Mucosa of rectum (tissue), 2 donors: ENCODE measurements at regions not wholly inside any gene's neighbourhood (a gene's known extent, or its start where the extent isn't known, plus 50 kb on each side); places are given as distances from the start of the nearest gene placed in this dataset.

Source experiments
- H3K27ac ChIP-seq, 2 donors: one replicate each; pipeline ENCODE4 v1.7.0; 2013; ENCODE audit warnings: inconsistent platforms in 2 of 2, low read depth in 2 of 2, low read length in 2 of 2
- H3K27me3 ChIP-seq, 2 donors: one replicate each; pipeline ENCODE4 v1.7.0; 2013; ENCODE audit warnings: low read length in 2 of 2; ENCODE audit not compliant: control insufficient read depth in 2 of 2, insufficient read depth in 2 of 2
- H3K36me3 ChIP-seq, 2 donors: one replicate each; pipeline ENCODE4 v1.7.0; 2013; ENCODE audit warnings: low read length in 2 of 2; ENCODE audit not compliant: control insufficient read depth in 2 of 2, insufficient read depth in 2 of 2
- H3K4me1 ChIP-seq, 2 donors: one replicate each; pipeline ENCODE4 v1.7.0; 2013; ENCODE audit warnings: low read length in 2 of 2, mild to moderate bottlenecking in 1 of 2; ENCODE audit not compliant: control insufficient read depth in 2 of 2, insufficient read depth in 2 of 2
- H3K4me3 ChIP-seq, 2 donors: one replicate each; pipeline ENCODE4 v1.7.0; 2013; ENCODE audit warnings: low read length in 2 of 2
- H3K9ac ChIP-seq, 2 donors: one replicate each; pipeline ENCODE4 v1.7.0; 2013; ENCODE audit warnings: low read length in 2 of 2, low read depth in 1 of 2, mild to moderate bottlenecking in 1 of 2
- H3K9me3 ChIP-seq, 2 donors: one replicate each; pipeline ENCODE4 v1.7.0; 2013; ENCODE audit warnings: low read length in 2 of 2; ENCODE audit not compliant: control insufficient read depth in 2 of 2
- donor health status: healthy.
- donor health status: Normal muscosa, but diverticular disease.

DNA sequence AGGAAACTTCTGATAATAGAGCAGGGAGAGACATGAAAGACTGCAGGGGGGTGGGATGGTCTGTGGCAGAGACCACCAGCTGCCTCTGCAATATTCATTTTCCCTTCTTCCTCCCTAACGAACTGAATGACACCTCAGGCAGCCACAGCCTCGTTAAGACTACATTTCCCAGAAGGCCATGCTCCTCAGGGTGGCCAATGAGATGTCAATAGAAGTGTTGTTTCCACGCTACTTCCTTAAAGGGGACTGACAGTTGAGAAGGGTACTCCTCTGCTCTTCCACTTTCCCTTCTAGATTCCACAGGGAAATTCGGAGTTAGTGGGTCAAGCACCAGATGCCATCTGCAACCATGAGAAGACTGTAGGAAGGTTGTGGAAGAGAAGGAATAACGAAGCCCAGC, 52.0 kb upstream of the DAPK1 start:
- peak overlapping the region; percentile 36 to 46 for H3K4me3 ChIP-seq
- H3K27me3 ChIP-seq = no peaks in the 10 kb centered on the region
- no peak overlapping the region for H3K27ac ChIP-seq
- no peaks in the 10 kb centered on the region for H3K36me3 ChIP-seq
- H3K9ac ChIP-seq = no peak overlapping the region
- no peaks in the 10 kb centered on the region for H3K4me1 ChIP-seq
- no peaks in the 10 kb centered on the region for H3K9me3 ChIP-seq

DNA sequence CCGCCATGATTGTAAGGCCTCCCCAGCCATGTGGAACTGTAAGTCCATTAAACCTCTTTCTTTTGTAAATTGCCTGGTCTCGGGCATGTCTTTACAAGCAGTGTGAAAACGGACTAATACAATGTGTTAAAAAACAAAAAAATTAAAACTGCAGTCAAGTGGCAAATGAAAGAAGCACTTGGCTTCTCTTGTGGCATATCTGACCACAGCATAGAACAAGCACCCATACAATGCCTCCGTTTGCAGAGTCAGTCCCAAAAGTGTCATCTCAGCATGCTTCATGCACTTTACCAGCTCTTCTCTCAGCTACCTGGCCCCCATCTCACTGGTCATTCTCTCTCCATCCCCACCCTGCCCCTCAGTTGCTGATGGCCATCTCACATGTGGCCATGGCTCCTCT, 51.1 kb upstream of the DAPK1 start:
- H3K27me3 ChIP-seq = no peaks in the 10 kb centered on the region
- no peaks in the 10 kb centered on the region for H3K9me3 ChIP-seq
- H3K36me3 ChIP-seq = no peaks in the 10 kb centered on the region

DNA sequence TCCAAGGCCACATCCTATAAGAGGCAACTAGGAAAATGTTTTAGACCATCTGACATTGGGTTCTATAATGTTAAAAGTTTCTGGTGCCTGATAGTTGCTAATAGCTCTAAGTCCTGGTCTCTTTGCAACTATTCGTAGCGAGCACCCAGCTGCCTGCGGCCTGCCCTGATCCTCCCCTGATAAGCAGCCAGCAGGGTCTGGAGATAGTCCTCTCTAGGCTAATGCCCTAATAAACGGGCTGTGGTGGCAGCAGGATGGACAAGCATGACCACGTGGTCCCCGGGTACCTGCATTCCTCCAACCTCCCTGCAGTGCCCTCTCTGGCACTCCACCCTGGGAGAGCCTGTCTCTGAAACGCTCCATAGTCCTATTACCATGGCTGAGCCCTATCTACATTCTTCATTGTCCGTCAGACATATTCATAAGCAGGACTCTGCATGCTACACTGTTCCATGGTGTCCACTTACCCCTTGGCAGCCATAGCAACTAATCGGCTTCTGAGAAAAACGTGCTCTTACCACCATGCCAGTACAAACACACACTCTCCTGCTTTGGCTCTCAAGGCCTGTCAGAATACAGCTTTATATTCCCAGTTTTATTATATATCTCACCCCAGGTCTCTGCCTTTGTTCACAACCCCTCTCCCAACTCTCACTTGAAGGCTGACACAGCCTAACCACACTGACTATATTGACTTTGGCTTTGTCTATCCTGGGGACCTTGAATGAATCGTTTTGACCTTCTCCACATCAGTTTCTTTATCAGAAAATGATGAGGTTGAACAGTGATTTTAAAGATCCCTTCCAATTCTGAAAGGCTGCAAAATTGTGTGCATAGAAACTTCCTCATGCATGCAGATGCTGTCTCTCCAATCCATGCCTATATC, 49.9 kb upstream of the DAPK1 start:
- Histone ChIP-seq H3K36me3 (no peaks in the 10 kb centered on the region), H3K27ac (no peak overlapping the region), H3K9me3 (no peaks in the 10 kb centered on the region), H3K4me3 (no peak overlapping the region), H3K9ac (no peak overlapping the region), H3K27me3 (no peaks in the 10 kb centered on the region), H3K4me1 (no peaks in the 10 kb centered on the region)

More for the DNA sequence above, 51.1 kb upstream of the DAPK1 start:
- Histone ChIP-seq H3K4me1 (no peaks in the 10 kb centered on the region), H3K4me3 (no peak overlapping the region), H3K27ac (no peak overlapping the region), H3K9ac (no peak overlapping the region)
